GM12878 (cell line): ENCODE measurements at regions not wholly inside any gene's neighbourhood (a gene's known extent, or its start where the extent isn't known, plus 50 kb on each side); places are given as distances from the start of the nearest gene placed in this dataset.

Experiments
- BHLHE40 ChIP-seq, 2 experiments: fragments of 450-650 bp in 1 of 2; IDR thresholded peaks; 2 replicates each; pipeline ENCODE4 v1.6.1; 2011 to 2017; ENCODE audit warnings: low read depth in 2 of 2, borderline replicate concordance in 1 of 2, improper control_type of control experiment in 1 of 2, low read length in 1 of 2, mild to moderate bottlenecking in 1 of 2
- EP300 ChIP-seq, 2 experiments: fragments of 150-350 bp in 1 of 2; IDR thresholded peaks; 2 replicates each; pipeline ENCODE4 v1.6.1; 2011 to 2012; ENCODE audit warnings: low read depth in 2 of 2, low read length in 2 of 2, borderline replicate concordance in 1 of 2, improper control_type of control experiment in 1 of 2, inconsistent platforms in 1 of 2; ENCODE audit not compliant: control insufficient read depth in 1 of 2
- GABPA ChIP-seq: IDR thresholded peaks from 2 replicates; pipeline ENCODE4 v1.6.1; 2014; ENCODE audit warnings: antibody characterized with exemption, low read depth, mild to moderate bottlenecking, inconsistent platforms
- HCFC1 ChIP-seq: fragments of 150-350 bp; IDR thresholded peaks from 2 replicates; pipeline ENCODE4 v1.6.1; 2014; ENCODE audit warnings: low read length
- MYB ChIP-seq: fragments of 150-350 bp; IDR thresholded peaks from 2 replicates; pipeline ENCODE4 v1.6.1; 2014; ENCODE audit warnings: mild to moderate bottlenecking, low read depth, low read length, borderline replicate concordance
- POLR2A ChIP-seq: IDR thresholded peaks from 2 replicates; pipeline ENCODE4 v1.6.1; 2011; ENCODE audit warnings: low read depth, mild to moderate bottlenecking, low read length
- POLR2AphosphoS2 ChIP-seq: IDR thresholded peaks from 2 replicates; pipeline ENCODE4 v1.6.1; 2011; ENCODE audit warnings: low read depth, mild to moderate bottlenecking, low read length, improper control_type of control experiment, moderate library complexity
- RAD21 ChIP-seq: IDR thresholded peaks from 2 replicates; pipeline ENCODE4 v1.6.1; 2011; ENCODE audit warnings: mild to moderate bottlenecking, low read depth, low read length, moderate library complexity; ENCODE audit not compliant: insufficient read depth
- RELA ChIP-seq: fragments of 450-650 bp; IDR thresholded peaks from 2 replicates; pipeline ENCODE4 v1.8.0; 2014; ENCODE audit warnings: borderline replicate concordance; ENCODE audit not compliant: partially characterized antibody
- SMC3 ChIP-seq: IDR thresholded peaks from 2 replicates; pipeline ENCODE4 v1.6.1; 2011; ENCODE audit warnings: low read length, improper control_type of control experiment, borderline replicate concordance
- YY1 ChIP-seq: IDR thresholded peaks from 2 replicates; pipeline ENCODE4 v1.6.1; 2011; ENCODE audit warnings: low read depth, mild to moderate bottlenecking, low read length
- ZNF217 ChIP-seq: fragments of 450-650 bp; IDR thresholded peaks from 2 replicates; pipeline ENCODE4 v1.6.1; 2017; ENCODE audit warnings: antibody characterized with exemption, mild to moderate bottlenecking
- TF ChIP-seq, protein P1 (sequence below), 3 experiments: IDR thresholded peaks in 2 of 3; conservative IDR thresholded peaks in 1 of 3; 2 replicates each; pipeline ENCODE4 v1.5.1; 2011; ENCODE audit warnings: low read depth in 3 of 3, low read length in 3 of 3, mild to moderate bottlenecking in 3 of 3, control low read depth in 2 of 3, moderate library complexity in 2 of 3, inconsistent platforms in 1 of 3, mixed read lengths in 1 of 3; ENCODE audit not compliant: control insufficient read depth in 2 of 3, insufficient read depth in 1 of 3; ENCODE audit errors: extremely low read depth in 1 of 3

DNA sequence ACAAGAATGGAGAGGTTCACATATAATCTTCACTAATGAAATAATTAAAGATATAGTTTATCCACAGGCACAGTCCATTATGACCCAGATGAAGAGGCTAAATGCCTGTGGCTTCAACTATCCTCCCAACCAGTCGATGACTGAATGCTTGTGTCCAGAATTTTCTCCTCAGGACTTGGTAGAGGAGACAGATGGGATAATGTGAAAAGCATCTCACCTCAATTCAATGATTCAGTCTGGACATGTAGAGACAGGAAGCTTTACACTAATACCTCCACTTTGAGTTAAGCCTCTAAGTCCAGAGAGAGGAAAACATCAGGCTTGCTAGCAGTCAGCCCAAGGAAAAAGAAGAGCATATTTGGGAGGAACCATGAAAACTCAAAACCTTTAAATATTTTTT, 59.1 kb upstream of the COL1A2 start:
- TF ChIP-seq ZNF217, result no peak
- TF ChIP-seq, protein P1, sequence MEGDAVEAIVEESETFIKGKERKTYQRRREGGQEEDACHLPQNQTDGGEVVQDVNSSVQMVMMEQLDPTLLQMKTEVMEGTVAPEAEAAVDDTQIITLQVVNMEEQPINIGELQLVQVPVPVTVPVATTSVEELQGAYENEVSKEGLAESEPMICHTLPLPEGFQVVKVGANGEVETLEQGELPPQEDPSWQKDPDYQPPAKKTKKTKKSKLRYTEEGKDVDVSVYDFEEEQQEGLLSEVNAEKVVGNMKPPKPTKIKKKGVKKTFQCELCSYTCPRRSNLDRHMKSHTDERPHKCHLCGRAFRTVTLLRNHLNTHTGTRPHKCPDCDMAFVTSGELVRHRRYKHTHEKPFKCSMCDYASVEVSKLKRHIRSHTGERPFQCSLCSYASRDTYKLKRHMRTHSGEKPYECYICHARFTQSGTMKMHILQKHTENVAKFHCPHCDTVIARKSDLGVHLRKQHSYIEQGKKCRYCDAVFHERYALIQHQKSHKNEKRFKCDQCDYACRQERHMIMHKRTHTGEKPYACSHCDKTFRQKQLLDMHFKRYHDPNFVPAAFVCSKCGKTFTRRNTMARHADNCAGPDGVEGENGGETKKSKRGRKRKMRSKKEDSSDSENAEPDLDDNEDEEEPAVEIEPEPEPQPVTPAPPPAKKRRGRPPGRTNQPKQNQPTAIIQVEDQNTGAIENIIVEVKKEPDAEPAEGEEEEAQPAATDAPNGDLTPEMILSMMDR (IDR thresholded peaks at IDR 0.05 in 2 of 3, conservative IDR thresholded peaks at IDR 0.05 in 1 of 3; ENCODE audit: control insufficient read depth in 2 of 3, extremely low read depth in 1 of 3, insufficient read depth in 1 of 3, low read depth in 3 of 3, low read length in 3 of 3), result no peak
- no peak for TF ChIP-seq RAD21
- TF ChIP-seq BHLHE40 (IDR thresholded peaks at IDR 0.05; ENCODE audit: borderline replicate concordance in 1 of 2, low read depth in 2 of 2, low read length in 1 of 2), result no peak
- TF ChIP-seq SMC3, result no peak
- no peak for TF ChIP-seq EP300 (IDR thresholded peaks at IDR 0.05; ENCODE audit: borderline replicate concordance in 1 of 2, control insufficient read depth in 1 of 2, low read depth in 2 of 2, low read length in 2 of 2)
- TF ChIP-seq YY1, result no peak
- no peak for TF ChIP-seq MYB
- no peak for TF ChIP-seq GABPA
- no peak for TF ChIP-seq HCFC1
- no peak for TF ChIP-seq POLR2A
- TF ChIP-seq POLR2AphosphoS2, result no peak
- no peak for TF ChIP-seq RELA
